Lower leg skin (tissue), 3 donors: ENCODE measurements at regions not wholly inside any gene's neighbourhood (a gene's known extent, or its start where the extent isn't known, plus 50 kb on each side); places are given as distances from the start of the nearest gene placed in this dataset.

Experiments used
- CTCF ChIP-seq, 3 donors: fragments of 450-650 bp; IDR thresholded peaks; one replicate each; pipeline ENCODE4 v1.5.1; 2016; ENCODE audit warnings: antibody characterized with exemption in 3 of 3, mild to moderate bottlenecking in 3 of 3, moderate library complexity in 2 of 3
- POLR2A ChIP-seq, 2 donors: fragments of 450-650 bp; IDR thresholded peaks; one replicate each; pipeline ENCODE4 v1.6.1; 2016 to 2017; ENCODE audit warnings: antibody characterized with exemption in 2 of 2, mild to moderate bottlenecking in 1 of 2, moderate library complexity in 1 of 2

DNA sequence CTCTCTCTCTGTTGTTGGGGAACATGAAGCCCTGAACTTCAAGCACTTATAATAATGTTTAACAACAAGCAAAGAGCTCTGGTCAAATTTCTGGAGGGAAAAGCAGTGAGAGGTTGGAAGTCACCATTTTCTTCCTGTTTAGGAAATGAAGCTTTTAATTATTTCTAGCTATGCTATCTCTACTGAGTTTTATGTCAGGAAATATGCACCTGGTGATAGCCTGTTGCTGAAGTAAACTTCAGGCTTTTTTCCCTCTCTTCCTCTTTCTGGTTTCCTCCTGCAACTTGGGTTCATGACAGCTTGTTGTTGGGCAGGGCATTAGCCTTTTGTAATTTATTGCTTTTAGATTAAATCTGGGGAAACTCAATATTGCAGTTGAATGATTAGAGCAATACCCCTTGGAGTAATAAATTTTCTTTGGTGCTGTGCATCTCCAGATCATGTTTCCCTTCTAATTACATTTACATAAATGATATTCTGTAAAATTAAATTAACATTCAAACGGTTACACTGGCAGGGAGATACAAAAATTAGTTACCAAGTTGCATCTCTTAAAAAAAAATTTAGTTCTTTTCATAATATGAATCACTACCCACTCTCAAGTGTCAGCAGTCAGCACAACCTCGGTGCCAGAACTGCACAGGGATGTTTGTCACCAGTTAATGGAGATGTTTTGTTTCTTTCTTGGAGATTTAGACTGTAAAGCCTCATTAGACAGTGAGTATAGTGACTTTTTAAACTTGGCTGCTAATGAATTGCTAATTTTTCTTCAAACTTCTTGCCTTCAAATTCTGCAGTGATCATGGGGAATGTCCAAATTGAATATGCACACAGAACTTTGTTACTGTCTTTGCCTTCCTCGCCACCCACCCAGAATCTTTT, 466.6 kb upstream of the ETAA1 start:
- TF ChIP-seq CTCF (IDR thresholded peaks at IDR 0.05) (no peak), POLR2A (IDR thresholded peaks at IDR 0.05) (no peak)
